ENCODE measurements at regions not wholly inside any gene's neighbourhood (a gene's known extent, or its start where the extent isn't known, plus 50 kb on each side); places are given as distances from the start of the nearest gene placed in this dataset.
"Not testable (repeated sequence)": the region's sequence is repeated elsewhere in the genome, so short reads cannot be mapped to it uniquely, and the experiment has no call there.

DNA sequence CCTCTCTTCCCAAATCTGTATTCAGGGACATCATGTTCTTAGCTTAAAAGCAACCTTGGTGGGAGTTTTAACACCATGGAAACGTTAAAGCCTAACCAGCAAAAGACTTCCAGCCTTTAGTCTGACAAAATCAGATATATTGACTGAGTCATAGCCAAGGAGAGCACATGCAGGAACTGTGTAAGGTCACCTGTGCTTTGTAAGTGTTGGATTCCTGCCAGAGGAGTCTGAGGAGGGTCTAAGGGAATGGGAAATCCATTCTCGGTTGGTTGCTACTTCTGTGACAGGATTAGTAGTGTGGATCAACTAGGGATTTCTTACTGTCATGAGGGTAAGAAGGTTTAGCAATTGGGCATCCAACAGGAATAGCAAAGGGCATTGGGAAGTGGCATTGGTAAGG is 142.0 kb upstream of the CHD1 start:
- no peak for DNase-seq (ENCODE audit: low spot score)

DNA sequence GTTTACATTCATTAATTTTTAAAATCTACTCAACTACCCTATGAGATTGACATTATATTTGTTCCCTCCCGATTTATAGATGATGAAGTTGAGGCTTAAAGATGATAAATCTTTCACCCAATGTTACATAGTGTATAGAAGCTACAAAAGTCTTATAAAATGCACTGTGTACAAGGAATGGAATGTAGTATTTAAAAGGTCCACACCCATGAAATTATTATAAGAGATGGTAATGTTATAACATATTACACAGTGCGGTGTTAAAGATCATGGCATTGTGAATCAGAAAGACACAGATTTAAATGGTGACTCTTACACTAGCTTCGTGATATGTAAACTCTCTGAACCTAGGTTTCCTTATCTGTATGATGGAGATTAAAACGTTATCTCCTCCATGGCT is 141.6 kb upstream of the CHD1 start:
- DNase-seq (ENCODE audit: low spot score), result no peak

DNA sequence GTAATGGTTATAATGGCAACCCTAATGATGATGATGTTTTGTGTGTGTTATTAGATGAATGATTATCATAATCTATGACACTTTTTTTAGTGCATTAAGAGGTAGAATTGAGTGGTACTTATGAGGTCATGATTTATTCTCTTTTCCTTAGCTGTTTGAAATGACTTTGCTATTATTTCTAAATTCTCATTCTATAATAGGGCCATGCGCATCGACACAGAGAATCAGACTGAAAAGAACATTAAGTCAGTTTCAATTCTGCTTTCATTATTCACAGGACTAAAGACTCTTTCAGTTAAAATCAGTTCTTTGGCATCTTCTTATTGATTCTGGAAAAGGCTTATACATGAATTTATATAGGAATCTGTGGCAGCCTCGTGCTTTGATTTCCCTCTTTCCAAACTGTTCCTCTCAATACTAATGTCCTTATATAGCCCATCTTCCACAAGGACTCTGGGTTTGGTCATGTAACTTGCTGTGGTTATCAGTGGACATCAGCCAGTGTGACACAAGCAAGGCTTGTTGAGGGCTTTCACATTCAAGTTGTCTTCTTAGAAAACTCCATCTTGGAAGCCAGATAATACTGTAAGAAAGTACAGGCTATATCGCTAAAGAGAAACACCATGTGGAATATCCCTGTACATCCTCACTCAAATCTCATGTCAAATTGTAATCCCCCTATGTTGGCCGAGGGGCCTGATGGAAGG is 140.3 kb upstream of the CHD1 start:
- DNase-seq (ENCODE audit: low spot score), result no peak

DNA sequence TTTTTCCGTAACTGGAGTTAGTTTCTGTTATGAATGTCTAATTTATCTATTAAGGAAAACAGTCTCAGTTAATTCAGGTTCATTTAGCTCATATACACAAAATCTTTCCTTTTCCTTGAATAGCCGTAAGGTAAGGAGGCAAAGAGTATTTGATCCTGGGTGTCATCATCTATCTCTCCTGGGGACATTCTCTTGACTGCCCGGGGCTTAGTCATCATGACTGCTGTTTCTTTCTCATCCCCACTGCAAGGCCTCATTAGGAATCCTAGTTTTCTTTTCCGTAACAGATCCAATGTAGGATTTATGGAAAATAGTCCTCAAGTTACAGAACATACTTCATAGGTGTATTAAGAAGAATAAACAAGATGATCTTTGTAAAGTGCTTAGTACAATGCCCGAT is 134.9 kb upstream of the CHD1 start:
- no peak for DNase-seq (ENCODE audit: low spot score)

DNA sequence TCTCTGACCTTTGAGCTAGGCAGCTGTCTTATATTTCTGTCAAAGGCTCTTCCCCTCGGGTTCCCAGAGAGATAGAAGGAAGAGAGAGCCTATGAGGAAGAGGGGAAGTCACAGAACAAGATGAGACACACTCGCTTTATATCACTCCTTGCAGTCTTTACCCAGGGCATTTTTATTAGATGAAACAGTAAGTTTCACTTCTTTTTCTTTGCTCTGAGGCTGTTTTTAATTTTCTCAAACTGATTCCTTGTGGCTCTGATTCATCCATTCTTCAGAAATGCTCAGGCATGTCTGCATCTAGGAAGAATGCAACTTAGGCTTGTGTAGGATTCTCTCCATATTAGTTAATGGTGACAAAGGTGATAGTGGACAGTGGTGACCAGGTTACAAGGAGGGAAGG is 132.9 kb upstream of the CHD1 start:
- no peak for DNase-seq (ENCODE audit: low spot score)

DNA sequence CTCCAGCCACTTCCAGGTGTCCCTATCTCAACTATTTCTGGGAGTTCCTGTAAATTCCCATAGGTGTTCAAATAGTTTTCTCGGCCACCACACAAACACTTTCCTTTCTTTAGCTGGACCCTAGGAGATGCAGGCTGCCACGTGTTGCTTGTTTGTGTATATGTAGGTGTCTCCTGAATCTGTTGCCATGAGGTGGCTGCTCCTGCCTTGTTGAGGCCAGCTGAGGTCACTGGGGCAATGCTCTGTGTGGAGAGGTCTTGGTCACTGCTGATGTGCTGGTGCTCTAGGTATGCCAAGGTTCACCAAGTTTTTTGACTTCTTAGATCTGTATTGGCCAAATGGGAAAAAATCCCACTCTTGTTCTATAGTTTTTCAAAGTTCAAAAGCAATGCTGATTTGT is 132.5 kb upstream of the CHD1 start:
- DNase-seq (ENCODE audit: low spot score), result no peak

DNA sequence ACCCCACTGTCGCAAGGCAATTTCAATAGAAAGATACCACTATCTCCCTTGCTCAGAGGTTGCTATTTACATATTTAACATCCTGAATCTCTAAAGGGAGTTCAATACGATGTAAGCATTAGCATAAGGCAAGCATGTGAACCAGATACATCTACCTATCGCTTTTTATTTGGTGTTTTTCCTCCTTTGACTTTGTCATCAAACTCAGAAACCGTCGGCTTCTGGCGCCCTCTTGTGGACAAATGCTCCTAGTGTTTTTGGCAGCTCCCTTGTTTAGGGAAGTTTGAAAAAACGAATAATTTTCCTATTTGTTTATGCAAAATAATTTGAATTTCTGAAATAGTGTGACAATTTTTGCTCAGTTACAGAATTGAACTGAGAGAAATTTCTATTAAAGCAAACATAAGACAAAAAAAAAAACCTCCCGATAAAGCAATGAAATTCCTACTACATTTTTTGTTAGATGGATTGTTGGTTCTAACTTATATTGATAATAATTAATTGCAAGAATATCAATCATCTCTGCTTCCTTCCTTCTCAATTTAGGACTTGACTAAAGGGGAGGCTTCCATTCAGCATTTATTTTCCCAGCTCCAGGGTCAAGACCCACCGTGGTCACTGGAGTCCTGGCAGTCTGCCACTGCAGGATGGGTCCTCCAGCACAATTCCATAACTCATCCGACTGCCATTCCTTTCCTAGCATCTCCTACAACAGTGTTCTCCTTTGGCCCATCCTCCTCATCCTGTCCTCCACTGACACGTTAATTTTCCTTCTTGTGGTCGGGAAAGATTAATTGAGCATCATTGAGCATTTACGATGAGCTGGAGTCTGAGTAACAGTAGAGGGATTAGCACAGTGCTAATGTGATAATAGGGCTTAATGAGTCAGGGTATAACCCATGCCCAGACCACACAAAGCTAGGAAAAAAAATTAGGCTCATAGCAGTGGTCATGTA is 131.8 kb upstream of the CHD1 start:
- DNase-seq (ENCODE audit: low spot score), result no peak

DNA sequence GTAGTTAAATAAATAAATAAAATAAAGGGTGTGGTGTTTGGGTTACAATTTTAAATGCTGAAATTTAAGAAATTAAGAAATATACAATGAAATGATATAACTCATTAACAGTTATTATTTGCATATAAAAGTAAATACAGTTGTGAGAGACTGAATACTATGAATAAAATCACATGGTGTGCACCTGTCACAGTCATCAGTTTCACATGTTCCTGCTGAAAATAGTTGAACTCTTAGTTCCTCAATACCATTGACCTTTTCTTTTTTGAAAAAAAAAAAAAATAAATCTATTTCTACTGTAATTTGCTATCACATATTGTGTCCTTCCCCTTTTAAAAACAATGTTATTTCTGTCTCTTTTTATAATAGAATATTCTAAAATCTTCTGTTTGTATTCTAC is 130.9 kb upstream of the CHD1 start:
- no peak for DNase-seq (ENCODE audit: low spot score)

DNA sequence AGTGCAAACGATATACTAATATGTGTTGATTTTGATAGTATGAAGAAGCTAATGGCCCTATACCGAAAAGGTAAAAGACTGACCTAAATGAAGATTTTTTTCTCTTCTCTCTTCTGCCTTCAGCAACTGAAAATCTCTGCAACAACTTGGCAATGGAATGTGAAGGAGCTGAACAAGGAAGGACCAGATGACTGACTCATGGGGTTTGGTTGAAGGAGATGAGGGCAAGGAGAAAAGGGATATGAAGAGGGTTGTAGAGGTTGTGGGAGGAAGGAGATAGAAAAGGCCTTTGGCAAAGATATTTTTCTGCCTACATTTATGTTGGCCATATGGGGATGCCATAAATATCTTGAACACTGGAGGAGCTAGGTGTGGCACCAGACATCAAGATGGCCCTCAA is 129.7 kb upstream of the CHD1 start:
- no peak for DNase-seq (ENCODE audit: low spot score)

DNA sequence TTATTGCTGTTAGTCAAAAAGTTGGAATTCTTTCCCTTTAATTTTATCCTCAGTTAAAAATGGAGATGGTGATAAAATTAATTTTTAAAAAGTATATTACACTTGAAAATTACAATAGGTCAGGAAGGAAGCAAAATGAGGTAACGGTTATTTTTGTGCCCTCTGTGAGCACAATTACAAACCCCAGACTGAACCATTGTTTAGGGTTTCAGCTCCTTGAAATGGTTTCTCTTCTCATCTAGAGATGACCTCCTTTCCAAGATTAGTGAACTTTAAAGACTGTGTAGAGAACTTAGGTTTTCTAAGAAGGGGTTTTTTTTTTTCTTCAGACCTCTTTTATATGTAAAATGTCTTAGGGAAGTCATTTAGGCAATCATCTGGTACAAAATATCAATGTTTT is 126.2 kb upstream of the CHD1 start:
- DNase-seq (ENCODE audit: low spot score), result no peak

DNA sequence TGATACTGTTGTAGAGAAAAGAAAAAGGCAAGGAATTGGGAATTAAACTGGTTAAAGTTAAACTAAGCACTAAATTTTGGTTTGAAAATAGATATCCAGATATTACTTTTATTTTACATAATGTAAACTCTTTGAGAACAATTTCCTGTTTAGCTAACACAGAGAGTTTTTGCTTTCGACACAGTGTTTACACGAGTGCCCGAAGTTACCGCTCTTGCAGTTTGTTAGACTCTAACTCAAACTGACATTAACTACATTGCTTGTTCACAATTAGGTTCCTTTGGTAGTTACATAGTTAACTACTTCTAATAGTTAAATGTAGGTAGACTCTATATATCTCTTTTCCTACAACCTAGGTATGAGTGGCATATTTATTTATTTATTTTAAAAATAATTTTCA is 117.1 kb upstream of the CHD1 start:
- no peak for DNase-seq (ENCODE audit: low spot score)

DNA sequence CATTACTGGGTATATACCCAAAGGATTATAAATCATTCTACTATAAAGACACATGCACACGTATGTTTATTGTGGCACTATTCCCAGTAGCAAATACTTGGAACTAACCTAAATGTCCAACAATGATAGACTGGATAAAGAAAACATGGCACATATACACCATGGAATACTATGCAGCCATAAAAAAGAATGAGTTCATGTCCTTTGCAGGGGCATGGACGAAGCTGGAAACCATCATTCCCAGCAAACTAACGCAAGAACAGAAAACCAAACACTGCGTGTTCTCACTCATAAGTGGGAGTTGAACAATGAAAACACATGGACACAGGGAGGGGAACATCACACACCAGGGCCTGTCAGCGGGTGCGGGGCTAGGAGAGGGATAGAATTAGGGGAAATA is 114.5 kb upstream of the CHD1 start:
- not testable (repeated sequence) for DNase-seq (ENCODE audit: low spot score)

DNA sequence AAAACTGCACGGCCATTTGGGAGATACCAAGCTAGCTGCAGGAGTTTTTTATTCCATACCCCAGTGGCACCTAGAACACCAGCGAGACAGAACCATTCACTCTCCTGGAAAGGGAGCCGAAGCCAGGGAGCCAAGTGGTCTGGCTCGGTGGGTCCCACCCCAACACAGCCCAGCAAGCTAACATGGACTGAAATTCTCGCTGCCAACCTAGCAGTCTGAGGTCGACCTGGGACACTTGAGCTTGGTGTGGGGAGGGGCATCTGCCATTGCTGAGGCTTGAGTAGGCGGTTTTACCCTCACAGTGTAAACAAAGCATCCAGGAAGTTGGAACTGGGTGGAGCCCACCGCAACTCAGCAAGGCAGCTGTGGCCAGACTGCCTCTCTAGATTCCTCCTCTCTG is 108.9 kb upstream of the CHD1 start:
- no peak for DNase-seq (ENCODE audit: low spot score)

DNA sequence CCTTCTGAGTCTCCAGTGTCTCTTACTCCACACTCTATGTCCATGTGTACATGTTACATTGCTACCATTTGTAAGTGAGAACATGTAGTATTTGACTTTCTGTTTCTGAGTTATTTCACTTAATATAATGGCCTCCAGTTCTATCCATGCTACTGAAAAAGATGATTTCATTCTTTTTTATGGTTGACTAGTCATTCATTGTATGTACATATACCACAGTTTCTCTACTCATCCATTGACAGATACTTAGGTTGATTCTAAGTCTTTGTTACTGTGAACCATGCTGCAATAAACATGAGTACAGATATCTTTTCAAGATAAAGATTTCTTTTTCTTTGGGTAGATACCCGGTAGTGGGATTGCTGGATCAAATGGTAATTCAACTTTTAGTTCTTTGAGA is 107.1 kb upstream of the CHD1 start:
- no peak for DNase-seq (ENCODE audit: low spot score)

DNA sequence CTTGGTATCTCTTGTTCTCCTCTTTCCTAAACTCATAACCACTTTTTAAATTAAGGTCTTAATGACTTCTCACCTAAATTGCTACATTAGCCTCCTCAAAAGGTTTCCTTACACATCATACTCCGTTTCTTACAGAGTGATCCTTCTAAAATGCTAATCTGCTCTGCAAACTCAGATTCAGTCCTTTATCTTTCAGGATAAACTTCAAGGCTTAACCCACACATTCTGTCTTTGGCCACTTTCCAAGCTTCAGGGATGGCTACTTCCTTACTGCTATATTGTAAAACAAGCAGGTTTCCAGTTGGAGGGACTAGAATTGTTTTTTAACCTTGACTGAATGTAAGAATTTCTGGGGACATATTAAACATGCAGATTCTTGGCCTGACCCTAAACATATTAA is 105.5 kb upstream of the CHD1 start:
- no peak for DNase-seq (ENCODE audit: low spot score)

DNA sequence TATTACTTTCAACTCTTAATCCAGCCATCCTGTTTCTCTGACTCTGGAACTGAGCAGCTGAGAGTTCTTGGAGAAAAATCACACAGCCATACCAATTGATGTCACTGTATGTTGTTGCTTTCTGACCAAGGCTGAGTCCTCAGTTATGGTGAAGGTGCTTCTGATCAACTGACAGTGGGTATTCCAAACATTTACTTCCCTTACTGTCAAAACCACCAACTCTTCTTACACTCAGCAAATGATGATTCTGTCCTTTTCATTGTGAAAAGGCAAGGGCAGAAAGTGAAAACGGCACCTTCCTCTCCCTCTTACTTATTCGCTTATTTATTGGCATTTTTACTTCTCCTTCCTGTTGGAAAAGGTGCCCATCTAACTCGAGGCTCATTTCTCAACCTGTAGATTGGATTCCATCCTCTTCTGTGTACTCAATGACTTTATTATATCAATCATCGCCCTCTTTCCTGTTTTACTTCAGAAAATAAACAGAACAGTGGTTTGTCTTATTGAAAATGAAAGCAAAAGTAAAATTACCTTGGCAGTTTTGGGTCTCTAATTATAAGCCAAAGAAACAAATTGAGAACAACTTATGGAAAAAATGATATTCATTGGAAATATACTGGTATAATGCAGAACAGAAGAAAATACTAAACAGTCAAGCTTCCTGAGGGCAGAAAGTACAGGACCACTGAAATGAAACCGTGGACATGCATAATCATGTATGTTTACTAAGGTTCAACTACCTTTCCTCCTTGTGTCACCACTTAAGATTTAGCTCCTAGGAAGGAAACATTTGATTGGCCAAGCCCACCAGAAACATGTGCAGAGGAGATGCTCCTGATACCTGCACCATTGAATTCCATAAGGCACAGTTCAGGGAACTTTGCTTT is 104.5 kb upstream of the CHD1 start:
- no peak for DNase-seq (ENCODE audit: low spot score)

DNA sequence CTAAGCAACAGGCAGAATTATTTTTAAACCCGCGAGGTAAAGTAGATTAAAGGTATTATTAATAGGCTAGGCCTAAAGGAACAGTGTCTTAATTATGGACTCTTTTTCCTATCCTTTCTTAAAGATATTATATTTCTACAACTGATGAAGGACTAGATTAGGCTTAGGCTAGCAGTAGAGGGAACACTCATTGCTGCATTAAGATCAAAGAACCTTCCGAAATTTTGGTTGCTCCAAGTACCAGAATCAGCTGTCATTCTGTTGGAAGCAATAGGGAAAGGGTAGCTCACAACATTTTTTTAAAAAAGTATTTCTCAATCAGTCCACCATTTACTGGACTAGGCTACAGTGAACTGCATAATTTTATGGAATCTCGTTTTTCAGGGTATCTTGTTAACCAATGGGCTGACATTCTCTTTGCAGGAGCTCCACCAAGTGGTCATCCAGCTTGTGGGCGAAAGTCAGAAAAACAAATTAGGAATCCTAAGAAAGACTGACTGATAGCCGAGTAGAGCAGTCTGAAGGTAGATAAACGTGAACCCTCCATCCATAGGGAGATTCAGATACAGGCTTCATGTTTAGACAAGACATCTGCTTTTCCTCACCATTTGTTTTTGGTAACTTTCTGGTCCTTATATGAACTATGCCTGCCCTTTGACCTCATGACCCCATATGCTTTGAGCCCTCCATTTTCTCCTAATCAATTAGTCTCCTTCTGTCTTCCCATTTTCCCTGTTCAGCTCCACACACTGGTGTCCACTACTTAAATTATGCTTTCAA is 103.6 kb upstream of the CHD1 start:
- DNase-seq (ENCODE audit: low spot score), result no peak

DNA sequence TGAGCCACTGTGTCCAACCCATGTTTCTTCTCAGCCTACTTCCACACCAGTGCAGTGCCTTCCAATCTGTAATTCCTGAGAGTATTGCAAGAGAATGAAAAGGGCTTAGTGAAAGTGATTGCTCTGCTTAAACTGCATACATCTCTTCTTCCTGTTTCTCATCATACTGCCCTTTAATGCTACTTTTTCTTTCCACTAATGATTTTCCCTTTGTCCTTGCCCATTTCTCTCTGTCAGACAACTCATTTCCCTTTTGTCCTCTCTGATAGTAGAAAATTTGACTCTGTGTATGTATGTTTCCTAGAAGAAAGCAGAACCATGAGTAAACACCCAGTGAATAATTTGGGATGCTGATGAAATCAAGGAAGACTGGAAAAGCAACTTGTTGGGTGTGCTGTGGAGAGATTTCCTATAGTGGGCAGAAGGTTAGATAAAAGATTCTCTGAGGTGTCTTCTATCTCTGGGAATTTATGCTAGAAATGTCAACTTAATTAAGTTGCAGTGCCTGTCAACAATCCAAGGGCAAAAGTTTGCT is 102.2 kb upstream of the CHD1 start:
- no peak for DNase-seq (ENCODE audit: low spot score)

DNA sequence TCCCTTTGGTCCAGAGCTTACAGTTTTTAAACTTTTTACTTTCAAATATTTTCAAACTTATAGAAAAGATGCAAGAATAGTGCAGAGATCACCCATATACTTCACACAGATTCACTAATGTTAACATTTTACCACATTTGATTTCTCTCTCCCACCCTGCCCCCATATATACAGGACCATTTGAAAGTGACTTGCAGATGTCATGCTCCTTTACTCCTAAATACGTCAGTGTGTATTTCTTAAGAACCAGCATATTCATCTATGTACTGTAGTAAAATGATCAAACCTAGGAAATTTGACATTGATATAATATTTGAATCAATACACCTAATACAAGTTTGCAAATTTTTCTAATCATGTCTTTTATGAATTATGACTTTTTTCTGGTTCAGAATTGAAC is 100.4 kb upstream of the CHD1 start:
- DNase-seq (ENCODE audit: low spot score), result no peak

DNA sequence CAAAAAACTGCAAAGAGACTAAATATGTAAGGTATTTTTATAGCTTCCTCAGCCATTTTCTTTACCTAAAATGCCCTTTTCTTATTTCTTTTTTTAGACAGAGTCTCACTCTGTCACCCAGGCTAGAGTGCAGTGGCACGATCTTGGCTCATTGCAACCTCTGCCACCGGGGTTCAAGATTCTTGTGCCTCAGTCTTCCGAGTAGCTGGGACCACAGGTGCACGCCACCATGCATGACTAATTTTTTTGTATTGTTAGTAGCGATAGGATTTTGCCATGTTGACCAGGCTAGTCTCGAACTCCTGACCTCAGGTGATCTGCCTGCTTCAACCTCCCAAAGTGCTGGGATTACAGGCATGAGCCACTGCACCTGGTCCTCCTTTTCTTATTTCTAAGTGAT is 99.4 kb upstream of the CHD1 start:
- DNase-seq (ENCODE audit: low spot score), result not testable (repeated sequence)
